GM23248 (cell line): ENCODE measurements at regions not wholly inside any gene's neighbourhood (a gene's known extent, or its start where the extent isn't known, plus 50 kb on each side); places are given as distances from the start of the nearest gene placed in this dataset.
"Not testable (repeated sequence)": the region's sequence is repeated elsewhere in the genome, so short reads cannot be mapped to it uniquely, and the experiment has no call there.

Source experiments
- EZH2 ChIP-seq: fragments of 200-600 bp; sonication (generic); IDR thresholded peaks from 2 replicates; pipeline ENCODE4 v1.6.1; 2018; ENCODE audit warnings: antibody characterized with exemption, mild to moderate bottlenecking; ENCODE audit not compliant: insufficient read depth, poor library complexity, severe bottlenecking
- EZH2phosphoT487 ChIP-seq: fragments of 200-600 bp; sonication (generic); IDR thresholded peaks from 2 replicates; pipeline ENCODE4 v1.6.1; 2018; ENCODE audit warnings: antibody characterized with exemption, moderate library complexity, mild to moderate bottlenecking, low read depth; ENCODE audit not compliant: insufficient read depth

DNA sequence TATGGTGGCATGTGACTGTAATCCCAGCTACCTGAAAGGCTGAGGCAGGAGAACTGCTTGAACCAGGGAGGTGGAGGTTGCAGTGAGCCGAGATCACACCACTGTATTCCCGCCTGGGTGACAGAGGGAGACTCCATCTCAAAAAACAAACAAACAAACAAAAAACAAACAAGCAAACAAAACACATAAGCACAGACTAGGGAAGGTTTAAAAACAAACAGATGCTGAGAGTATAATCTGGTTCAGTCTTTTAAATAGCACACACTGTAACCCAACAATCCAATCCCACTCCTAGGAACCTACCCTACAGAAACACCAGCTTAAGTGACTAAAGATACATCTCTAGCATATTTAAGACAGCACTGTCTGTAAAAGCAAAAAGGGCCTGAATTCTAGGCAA lies 82.8 kb upstream of the PLEKHM1 start:
- TF ChIP-seq EZH2, EZH2phosphoT487: not testable (repeated sequence)
